Adrenal gland (tissue), 9 donors: ENCODE measurements at regions not wholly inside any gene's neighbourhood (a gene's known extent, or its start where the extent isn't known, plus 50 kb on each side); places are given as distances from the start of the nearest gene placed in this dataset.

Experiments
- DNase-seq, 7 donors: peaks; one replicate each; pipeline ENCODE4 v3.0.0-alpha.2; 2019 to 2020
- H3K27ac ChIP-seq, 5 donors: fragments of 200-600 bp; sonication (generic) in 4 of 5; 1 replicate in 3 of 5; 2 replicates in 2 of 5; pipeline versions ENCODE4 v1.5.1 to v1.8.0; 2016 to 2020; ENCODE audit warnings: mild to moderate bottlenecking in 1 of 5
- H3K27me3 ChIP-seq: fragments of 200-600 bp; 2 replicates; pipeline ENCODE4 v1.8.0; 2021
- H3K36me3 ChIP-seq, 2 donors: fragments of 200-600 bp; replicated peaks in 1 of 2; 1 replicate in 1 of 2; 2 replicates in 1 of 2; pipeline versions ENCODE4 v1.5.1 to v1.8.0; 2018 to 2022
- H3K4me1 ChIP-seq, 2 donors: fragments of 200-600 bp; replicated peaks in 1 of 2; 1 replicate in 1 of 2; 2 replicates in 1 of 2; pipeline versions ENCODE4 v1.5.1 to v1.8.0; 2018 to 2021
- H3K4me3 ChIP-seq, 4 donors: fragments of 200-600 bp; sonication (generic) in 3 of 4; one replicate each; pipeline ENCODE4 v1.5.1; 2016 to 2018
- H3K9me3 ChIP-seq, 3 donors: fragments of 200-600 bp; sonication (generic) in 1 of 3; replicated peaks in 1 of 3; 1 replicate in 2 of 3; 2 replicates in 1 of 3; pipeline versions ENCODE4 v1.5.1 to v1.8.0; 2016 to 2021
- CTCF ChIP-seq, 6 experiments: fragments of 450-650 bp in 4 of 6; fragments of 200-600 bp in 2 of 6; sonication (generic) in 1 of 6; IDR thresholded peaks; 1 replicate in 5 of 6; 2 replicates in 1 of 6; pipeline versions ENCODE4 v1.5.1 to v1.8.0; 2016 to 2021; ENCODE audit warnings: antibody characterized with exemption in 6 of 6, mild to moderate bottlenecking in 2 of 6, moderate library complexity in 1 of 6
- POLR2A ChIP-seq, 2 donors: fragments of 450-650 bp; IDR thresholded peaks; one replicate each; pipeline ENCODE4 v1.6.1; 2017; ENCODE audit warnings: antibody characterized with exemption in 2 of 2, mild to moderate bottlenecking in 2 of 2, moderate library complexity in 1 of 2
- WGBS, 4 donors: extraction: QIAGEN DNeasy Blood & Tissue Kit in 2 of 4; methylation state at CpG; one replicate each; pipeline versions ENCODE4 v1.1.5 to v1.1.7; 2013 to 2017; 5-methylcytosine and 5-hydroxymethylcytosine counted together
- intact Hi-C, 2 donors: fragments of 100-400 bp; cut with DNase I; formaldehyde crosslinking; loops; one replicate each; pipeline versions ENCODE4 v1.14.1 to v1.15.0; 2022 to 2023
- donor health status: healthy with polysubstance abuse.
- donor health status: Bipolar disorder and iron deficiency.
- donor health status: DM: yes; HTN: yes; CAD: no.
- donor health status: DM: no; HTN: no; CAD: no.
- donor health status: DM: no; HTN: no; CAD: no.

DNA sequence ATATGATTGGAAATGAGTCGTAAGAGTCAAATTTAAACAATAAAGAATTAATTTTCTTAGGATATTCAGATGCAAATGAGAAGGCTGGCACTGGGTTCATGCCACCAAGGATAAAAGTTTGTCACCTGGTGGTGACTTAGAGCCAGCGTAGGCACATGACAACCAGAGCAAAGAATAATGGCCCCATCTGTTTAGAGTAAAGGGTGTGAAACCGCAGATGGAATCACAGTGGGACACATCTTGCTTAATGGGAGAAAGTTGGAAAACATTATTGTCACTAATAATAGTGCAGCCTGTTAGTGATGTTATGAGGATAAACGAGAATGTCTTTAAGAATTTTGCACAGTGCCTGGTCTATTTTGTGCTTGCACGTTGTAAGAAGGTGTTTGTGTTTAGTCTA is 727.8 kb downstream of the QKI start:
- no peak for DNase-seq
- WGBS, 4 donors: 79 to 84% (median 82%) methylated on average over 5 of the region's 5 CpGs
- TF ChIP-seq POLR2A (IDR thresholded peaks at IDR 0.05) (no peak), CTCF (IDR thresholded peaks at IDR 0.05) (no peak)
- no peaks in the 10 kb centered on the region for H3K9me3 ChIP-seq
- no peaks in the 10 kb centered on the region for H3K36me3 ChIP-seq
- intact Hi-C loops: no loop called here
- no peaks in the 10 kb centered on the region for H3K4me1 ChIP-seq
- no peak overlapping the region for H3K27ac ChIP-seq
- H3K27me3 ChIP-seq: no peaks in the 10 kb centered on the region
- H3K4me3 ChIP-seq: no peak overlapping the region

DNA sequence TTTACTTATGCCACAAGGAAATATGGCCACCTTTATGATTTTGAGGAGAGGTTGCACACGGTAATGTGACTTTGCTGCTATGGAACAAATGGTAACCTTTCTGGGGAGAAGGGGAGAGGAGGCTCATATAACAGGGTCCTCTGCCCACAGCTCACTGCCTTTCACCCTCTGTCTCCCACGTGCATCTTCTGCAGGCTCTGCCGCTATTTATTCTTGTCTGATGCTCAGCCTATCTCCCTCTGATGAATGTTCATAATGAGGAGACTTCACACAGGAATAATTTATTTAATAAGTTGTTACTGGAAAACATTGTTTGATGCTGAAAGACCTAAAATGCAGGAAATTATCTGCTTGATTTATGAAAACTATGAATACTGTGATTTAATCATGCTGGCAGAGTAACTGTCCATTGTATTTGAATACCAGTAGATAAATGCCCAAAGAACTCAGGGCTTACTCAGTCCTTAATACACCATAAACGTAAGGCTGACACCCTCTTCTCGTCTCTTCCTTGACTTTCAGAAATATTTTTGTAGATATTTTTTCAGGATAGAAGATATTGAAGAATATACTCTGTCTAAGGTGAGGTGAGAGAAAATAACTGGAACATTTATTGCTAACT is 721.1 kb downstream of the QKI start:
- Histone ChIP-seq H3K27me3 (no peaks in the 10 kb centered on the region), H3K9me3 (no peaks in the 10 kb centered on the region), H3K4me3 (no peak overlapping the region), H3K36me3 (no peaks in the 10 kb centered on the region), H3K27ac (no peak overlapping the region), H3K4me1 (no peaks in the 10 kb centered on the region)
- DNase-seq: no peak
- WGBS, 4 donors: 53 to 68% (median 59%) methylated on average over 5 of the region's 5 CpGs
- no peak for TF ChIP-seq CTCF (IDR thresholded peaks at IDR 0.05)
- TF ChIP-seq POLR2A (IDR thresholded peaks at IDR 0.05): no peak
- intact Hi-C loops: no loop called here

GRCh38 chr6:164133095-164133494 is 718.6 kb downstream of the QKI start:
- Histone ChIP-seq H3K9me3 (no peaks in the 10 kb centered on the region), H3K27ac (no peak overlapping the region), H3K4me1 (no peaks in the 10 kb centered on the region), H3K27me3 (no peaks in the 10 kb centered on the region), H3K4me3 (no peak overlapping the region), H3K36me3 (no peaks in the 10 kb centered on the region)
- intact Hi-C loops: no loop called here
- TF ChIP-seq POLR2A (IDR thresholded peaks at IDR 0.05) (no peak), CTCF (IDR thresholded peaks at IDR 0.05) (no peak)
- no peak for DNase-seq
- WGBS, 4 donors: 46 to 55% (median 49%) methylated on average over 2 of the region's 2 CpGs

GRCh38 chr6:164130585-164130984 is 716.1 kb downstream of the QKI start:
- H3K9me3 ChIP-seq: no peaks in the 10 kb centered on the region
- no peaks in the 10 kb centered on the region for H3K27me3 ChIP-seq
- no peak for DNase-seq
- TF ChIP-seq CTCF (IDR thresholded peaks at IDR 0.05) (no peak), POLR2A (IDR thresholded peaks at IDR 0.05) (no peak)
- H3K36me3 ChIP-seq: no peaks in the 10 kb centered on the region
- H3K27ac ChIP-seq: no peak overlapping the region
- no peaks in the 10 kb centered on the region for H3K4me1 ChIP-seq
- intact Hi-C loops: no loop called here
- WGBS, 4 donors: 70 to 84% (median 77%) methylated on average over 2 of the region's 2 CpGs
- H3K4me3 ChIP-seq: no peak overlapping the region
